MM.1S (cell line): ENCODE measurements at regions not wholly inside any gene's neighbourhood (a gene's known extent, or its start where the extent isn't known, plus 50 kb on each side); places are given as distances from the start of the nearest gene placed in this dataset.

Experiments
- CTCF ChIP-seq: fragments of 300-600 bp; sonication (generic); IDR thresholded peaks from 2 replicates; pipeline ENCODE4 v1.5.1; 2016; ENCODE audit warnings: antibody characterized with exemption, low read length, mixed read lengths
- EZH2phosphoT487 ChIP-seq: fragments of 300-600 bp; sonication (generic); IDR thresholded peaks from 2 replicates; pipeline ENCODE4 v1.6.1; 2018; ENCODE audit warnings: antibody characterized with exemption, low read length

- TF ChIP-seq CTCF, result no peak
- TF ChIP-seq EZH2phosphoT487, result no peak
These were observed 87.6 kb downstream of the TTLL2 start for GRCh38 chr6:167412506-167412905.
